IgD-negative memory B cell (primary cell): ENCODE measurements at regions not wholly inside any gene's neighbourhood (a gene's known extent, or its start where the extent isn't known, plus 50 kb on each side); places are given as distances from the start of the nearest gene placed in this dataset.

Experiments used
- H3K27ac Mint-ChIP-seq, 3 donors: one replicate each; pipeline ENCODE4 v1.8.0; 2020 to 2022; ENCODE audit warnings: mild to moderate bottlenecking in 3 of 3, mixed read lengths in 3 of 3, moderate library complexity in 1 of 3
- H3K27me3 Mint-ChIP-seq: one replicate; pipeline ENCODE4 v1.8.0; 2021; ENCODE audit warnings: mixed read lengths
- H3K36me3 Mint-ChIP-seq: one replicate; pipeline ENCODE4 v1.8.0; 2020; ENCODE audit warnings: mild to moderate bottlenecking, mixed read lengths
- H3K4me1 Mint-ChIP-seq, 3 donors: one replicate each; pipeline ENCODE4 v1.8.0; 2020 to 2022; ENCODE audit warnings: mixed read lengths in 3 of 3, mild to moderate bottlenecking in 1 of 3
- H3K4me3 Mint-ChIP-seq, 4 donors: one replicate each; pipeline ENCODE4 v1.8.0; 2020 to 2022; ENCODE audit warnings: mild to moderate bottlenecking in 4 of 4, mixed read lengths in 4 of 4, moderate library complexity in 3 of 4
- H3K9me3 Mint-ChIP-seq, 3 donors: one replicate each; pipeline ENCODE4 v1.8.0; 2020 to 2021; ENCODE audit warnings: mixed read lengths in 3 of 3, mild to moderate bottlenecking in 1 of 3

GRCh38 chr2:2919026-2919425 is 458.6 kb downstream of the EIPR1 start:
- Mint-ChIP-seq H3K9me3 (peaks cover 4 to 13% (median 10%) of the 10 kb centered on the region in 3 donors), H3K4me1 (no peaks in the 10 kb centered on the region), H3K4me3 (no peak overlapping the region), H3K27ac (no peak overlapping the region), H3K36me3 (no peaks in the 10 kb centered on the region), H3K27me3 (peaks cover 4% of the 10 kb centered on the region)

GRCh38 chr2:2916621-2917020 is 461.0 kb downstream of the EIPR1 start:
- Mint-ChIP-seq H3K36me3 (no peaks in the 10 kb centered on the region), H3K4me1 (no peaks in the 10 kb centered on the region), H3K27ac (no peak overlapping the region), H3K27me3 (peaks cover 4% of the 10 kb centered on the region), H3K4me3 (no peak overlapping the region), H3K9me3 (peaks cover 4 to 13% (median 10%) of the 10 kb centered on the region in 3 donors)

- H3K27ac Mint-ChIP-seq = peak overlapping the region in 1 of 3 donors; percentile 20
- H3K9me3 Mint-ChIP-seq = peaks cover 4 to 13% (median 9%) of the 10 kb centered on the region in 3 donors
- H3K4me1 Mint-ChIP-seq = no peaks in the 10 kb centered on the region
- H3K4me3 Mint-ChIP-seq = no peak overlapping the region
- H3K36me3 Mint-ChIP-seq = no peaks in the 10 kb centered on the region
- H3K27me3 Mint-ChIP-seq = peaks cover 4% of the 10 kb centered on the region
These were observed 463.4 kb downstream of the EIPR1 start for GRCh38 chr2:2914252-2914651.

- Mint-ChIP-seq H3K4me1 (no peaks in the 10 kb centered on the region), H3K9me3 (peaks cover 4 to 13% (median 5%) of the 10 kb centered on the region in 3 donors), H3K27me3 (peaks cover 4% of the 10 kb centered on the region), H3K36me3 (no peaks in the 10 kb centered on the region), H3K27ac (no peak overlapping the region), H3K4me3 (peak overlapping the region in 1 of 4 donors; percentile 54)
These were observed 464.0 kb downstream of the EIPR1 start for GRCh38 chr2:2913601-2914120.

- H3K4me1 Mint-ChIP-seq = no peaks in the 10 kb centered on the region
- H3K4me3 Mint-ChIP-seq = no peak overlapping the region
- H3K27me3 Mint-ChIP-seq = peaks cover 4% of the 10 kb centered on the region
- H3K27ac Mint-ChIP-seq = no peak overlapping the region
- H3K36me3 Mint-ChIP-seq = no peaks in the 10 kb centered on the region
- H3K9me3 Mint-ChIP-seq = peaks cover 4 to 13% (median 5%) of the 10 kb centered on the region in 3 donors
These were observed 464.9 kb downstream of the EIPR1 start for GRCh38 chr2:2912731-2913130.

- Mint-ChIP-seq H3K4me1 (peaks cover 0 to 2% (median 0%) of the 10 kb centered on the region in 3 donors), H3K27ac (no peak overlapping the region), H3K4me3 (no peak overlapping the region), H3K9me3 (peaks cover 4 to 13% (median 5%) of the 10 kb centered on the region in 3 donors), H3K27me3 (peaks cover 4% of the 10 kb centered on the region), H3K36me3 (no peaks in the 10 kb centered on the region)
These were observed 465.3 kb downstream of the EIPR1 start for GRCh38 chr2:2912293-2912692.

GRCh38 chr2:2910259-2910658 is 467.4 kb downstream of the EIPR1 start:
- Mint-ChIP-seq H3K4me3 (no peak overlapping the region), H3K4me1 (peaks cover 0 to 3% (median 0%) of the 10 kb centered on the region in 3 donors), H3K9me3 (peaks cover 0 to 1% (median 0%) of the 10 kb centered on the region in 3 donors), H3K27ac (no peak overlapping the region), H3K36me3 (no peaks in the 10 kb centered on the region), H3K27me3 (no peaks in the 10 kb centered on the region)

GRCh38 chr2:2909086-2910035 is 468.3 kb downstream of the EIPR1 start:
- Mint-ChIP-seq H3K4me3 (no peak overlapping the region), H3K27ac (no peak overlapping the region), H3K27me3 (no peaks in the 10 kb centered on the region), H3K9me3 (no peaks in the 10 kb centered on the region), H3K36me3 (no peaks in the 10 kb centered on the region), H3K4me1 (peaks cover 0 to 3% (median 0%) of the 10 kb centered on the region in 3 donors)

GRCh38 chr2:2906091-2906490 is 471.5 kb downstream of the EIPR1 start:
- H3K27ac Mint-ChIP-seq = no peak overlapping the region
- no peak overlapping the region for H3K4me3 Mint-ChIP-seq
- H3K9me3 Mint-ChIP-seq = no peaks in the 10 kb centered on the region
- no peaks in the 10 kb centered on the region for H3K36me3 Mint-ChIP-seq
- H3K27me3 Mint-ChIP-seq = no peaks in the 10 kb centered on the region
- H3K4me1 Mint-ChIP-seq = peaks cover 8 to 21% (median 13%) of the 10 kb centered on the region in 3 donors

GRCh38 chr2:2904721-2905350 is 472.8 kb downstream of the EIPR1 start:
- H3K9me3 Mint-ChIP-seq = no peaks in the 10 kb centered on the region
- H3K36me3 Mint-ChIP-seq = no peaks in the 10 kb centered on the region
- no peak overlapping the region for H3K27ac Mint-ChIP-seq
- peaks cover 10 to 25% (median 18%) of the 10 kb centered on the region in 3 donors for H3K4me1 Mint-ChIP-seq
- H3K27me3 Mint-ChIP-seq = no peaks in the 10 kb centered on the region
- H3K4me3 Mint-ChIP-seq = no peak overlapping the region

- H3K9me3 Mint-ChIP-seq = no peaks in the 10 kb centered on the region
- H3K4me3 Mint-ChIP-seq = no peak overlapping the region
- peaks cover 10 to 30% (median 18%) of the 10 kb centered on the region in 3 donors for H3K4me1 Mint-ChIP-seq
- no peaks in the 10 kb centered on the region for H3K27me3 Mint-ChIP-seq
- peak overlapping the region in 1 of 3 donors; percentile 57 for H3K27ac Mint-ChIP-seq
- H3K36me3 Mint-ChIP-seq = no peaks in the 10 kb centered on the region
These were observed 474.9 kb downstream of the EIPR1 start for GRCh38 chr2:2902547-2903281.

GRCh38 chr2:2901384-2902345 is 476.0 kb downstream of the EIPR1 start:
- Mint-ChIP-seq H3K4me3 (peak overlapping the region in 3 of 4 donors; percentile 51 to 89 (median 71)), H3K9me3 (no peaks in the 10 kb centered on the region), H3K4me1 (peaks cover 10 to 30% (median 16%) of the 10 kb centered on the region in 3 donors), H3K27ac (peak overlapping the region; percentile 3 to 85 (median 79)), H3K27me3 (no peaks in the 10 kb centered on the region), H3K36me3 (no peaks in the 10 kb centered on the region)

- H3K4me1 Mint-ChIP-seq = peaks cover 10 to 30% (median 16%) of the 10 kb centered on the region in 3 donors
- H3K9me3 Mint-ChIP-seq = no peaks in the 10 kb centered on the region
- no peaks in the 10 kb centered on the region for H3K36me3 Mint-ChIP-seq
- no peak overlapping the region for H3K27ac Mint-ChIP-seq
- H3K4me3 Mint-ChIP-seq = no peak overlapping the region
- H3K27me3 Mint-ChIP-seq = no peaks in the 10 kb centered on the region
These were observed 477.8 kb downstream of the EIPR1 start for GRCh38 chr2:2899826-2900225.

- Mint-ChIP-seq H3K27ac (no peak overlapping the region), H3K27me3 (no peaks in the 10 kb centered on the region), H3K4me1 (peaks cover 10 to 30% (median 16%) of the 10 kb centered on the region in 3 donors)
These were observed 478.9 kb downstream of the EIPR1 start for GRCh38 chr2:2898744-2899143.

More at GRCh38 chr2:2898744-2899143, 478.9 kb downstream of the EIPR1 start:
- Mint-ChIP-seq H3K36me3 (no peaks in the 10 kb centered on the region), H3K9me3 (no peaks in the 10 kb centered on the region), H3K4me3 (no peak overlapping the region)
